NCI-H2227 (cell line): ENCODE measurements at regions not wholly inside any gene's neighbourhood (a gene's known extent, or its start where the extent isn't known, plus 50 kb on each side); places are given as distances from the start of the nearest gene placed in this dataset.

Source experiments
- DNase-seq: peaks from one replicate; lab custom pipeline; 2025; ENCODE audit not compliant: unreplicated experiment; lab: John Stamatoyannopoulos, UW

DNA sequence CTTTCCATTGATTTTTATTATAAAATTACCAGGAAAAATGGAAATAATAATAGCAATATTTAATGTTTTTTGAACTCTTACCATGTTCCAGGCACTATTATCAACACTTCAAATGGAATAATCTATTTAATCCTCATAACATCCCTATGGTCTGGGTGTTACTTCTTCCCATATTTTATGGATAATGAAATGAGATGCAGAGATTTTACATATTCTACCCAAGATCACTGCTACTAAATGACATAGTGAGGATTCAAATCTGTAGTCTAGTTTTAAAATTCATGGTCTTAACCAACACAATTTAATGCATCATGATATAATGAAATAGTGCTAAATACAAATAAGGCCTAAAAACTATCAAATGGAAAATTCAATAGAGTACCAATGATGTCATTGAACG lies 70.4 kb upstream of the COL3A1 start:
- DNase-seq, result no peak

DNA sequence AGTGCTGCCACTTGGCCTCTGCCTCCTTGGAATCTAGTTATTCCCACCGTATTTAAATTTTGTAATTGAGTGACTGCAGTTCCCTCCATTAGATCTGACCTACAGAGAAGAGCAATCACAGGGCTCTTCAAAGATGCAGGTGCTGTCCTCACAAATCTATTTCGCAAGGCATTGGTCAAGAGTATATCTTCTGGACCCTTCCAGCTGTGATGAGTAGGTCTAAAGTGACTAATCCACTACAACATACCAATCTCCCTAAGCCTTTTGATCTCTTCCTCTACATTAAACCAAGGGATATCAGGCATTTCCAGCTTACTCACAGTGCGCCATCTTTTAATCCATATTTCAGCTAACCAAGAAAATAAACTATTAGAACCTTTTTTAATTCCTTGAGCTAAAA lies 65.1 kb upstream of the COL3A1 start:
- no peak for DNase-seq

DNA sequence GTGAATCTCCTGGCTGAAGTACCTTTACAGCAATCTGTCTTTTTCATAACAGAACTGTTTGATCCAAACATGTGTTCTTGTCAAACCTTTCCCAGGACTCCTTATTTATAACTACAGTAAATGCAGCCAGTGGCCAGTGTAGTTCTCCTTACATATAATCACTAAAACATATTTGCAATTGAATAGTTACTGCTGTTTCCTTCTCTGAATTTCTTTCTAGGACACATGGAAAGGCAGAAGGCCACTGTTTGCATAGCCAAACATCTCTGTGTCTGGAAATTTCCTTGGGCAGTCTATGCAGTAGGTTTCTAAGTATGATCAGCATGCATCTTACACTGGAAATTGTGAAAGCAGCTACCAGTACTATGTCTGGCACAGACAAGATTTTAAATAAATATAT lies 57.4 kb upstream of the COL3A1 start:
- DNase-seq, result no peak

DNA sequence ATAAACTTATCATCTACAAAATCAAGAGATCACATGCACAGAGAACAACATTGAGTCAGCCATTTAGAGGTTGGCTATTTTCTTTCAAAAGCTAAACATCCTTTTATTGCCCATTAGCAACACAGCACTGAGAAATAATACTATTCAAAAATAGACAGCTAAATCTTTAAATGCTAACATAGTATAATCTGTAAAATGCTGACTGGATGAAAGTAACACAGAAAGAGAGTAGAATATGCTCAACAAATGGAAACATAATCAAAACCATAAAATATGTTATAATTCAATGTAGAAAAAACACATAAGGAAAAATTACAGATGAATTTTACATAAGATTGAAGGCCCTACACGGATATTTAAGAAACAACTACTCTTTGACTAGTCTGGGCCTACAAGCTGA lies 56.5 kb upstream of the COL3A1 start:
- DNase-seq, result no peak

DNA sequence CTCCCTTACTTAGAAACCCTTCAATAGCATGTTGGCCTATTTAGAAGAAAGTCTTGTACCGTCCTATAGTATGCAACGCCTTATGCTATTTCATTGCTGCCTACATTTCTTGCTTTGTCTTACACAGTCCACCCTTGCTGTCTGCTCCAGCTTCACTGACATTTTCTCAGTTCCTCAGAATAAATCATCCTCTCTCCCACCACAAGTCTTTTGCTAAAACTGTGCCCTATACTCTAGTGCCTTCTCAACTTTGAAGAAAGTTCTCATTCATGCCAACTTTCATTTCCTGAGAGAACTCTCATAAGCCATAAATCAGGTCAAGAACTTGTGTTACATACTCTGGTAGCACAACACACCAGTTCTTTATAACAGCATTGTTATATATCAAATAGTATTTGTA lies 54.3 kb upstream of the COL3A1 start:
- DNase-seq, result no peak

DNA sequence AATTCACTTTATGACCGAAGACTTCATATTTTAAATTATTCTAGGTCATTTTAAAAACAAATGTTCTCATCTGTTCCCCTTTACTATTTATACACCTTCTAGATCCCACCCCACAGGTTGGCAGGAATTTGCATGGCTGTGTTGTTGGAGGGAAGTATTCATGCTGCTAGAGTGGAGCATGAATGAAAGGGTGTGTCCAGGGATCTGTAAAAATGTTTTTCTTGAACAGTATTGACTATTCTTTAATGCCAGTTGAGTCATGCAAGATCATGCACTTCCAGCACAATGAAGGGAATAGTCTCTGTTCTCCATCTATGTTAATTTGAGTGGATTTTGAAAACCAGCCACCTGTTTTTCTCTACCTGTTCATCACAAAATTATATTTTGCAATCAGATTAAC lies 52.0 kb upstream of the COL3A1 start:
- no peak for DNase-seq
